Spleen (tissue), 7 donors: ENCODE measurements at regions not wholly inside any gene's neighbourhood (a gene's known extent, or its start where the extent isn't known, plus 50 kb on each side); places are given as distances from the start of the nearest gene placed in this dataset.

Experiments used
- CTCF ChIP-seq, 11 experiments: fragments of 200-600 bp in 7 of 11; fragments of 450-650 bp in 4 of 11; sonication (generic) in 4 of 11; IDR thresholded peaks in 8 of 11; conservative IDR thresholded peaks in 3 of 11; 1 replicate in 7 of 11; 2 replicates in 4 of 11; pipeline versions ENCODE4 v1.4.0 to v1.8.0; 2016 to 2021; ENCODE audit warnings: antibody characterized with exemption in 11 of 11, inconsistent platforms in 4 of 11, mild to moderate bottlenecking in 1 of 11
- POLR2A ChIP-seq, 3 donors: fragments of 450-650 bp; IDR thresholded peaks; one replicate each; pipeline ENCODE4 v1.5.1; 2017; ENCODE audit warnings: antibody characterized with exemption in 3 of 3, mild to moderate bottlenecking in 1 of 3
- POLR2AphosphoS5 ChIP-seq, 3 donors: sonication (generic); formaldehyde crosslinking; IDR thresholded peaks; one replicate each; pipeline ENCODE4 v1.5.1; 2017; ENCODE audit warnings: antibody characterized with exemption in 3 of 3
- donor health status: DM: no; HTN: no; CAD: no; lungs with moderate emphysema.
- donor health status: DM: no; HTN: no; CAD: no.
- donor health status: DM: no; HTN: no; CAD: no.

- TF ChIP-seq POLR2A (IDR thresholded peaks at IDR 0.05) (no peak), CTCF (IDR thresholded peaks at IDR 0.05 in 8 of 11, conservative IDR thresholded peaks at IDR 0.05 in 3 of 11) (no peak), POLR2AphosphoS5 (IDR thresholded peaks at IDR 0.05) (no peak)
These were observed 483.7 kb downstream of the TAF11L14 start for GRCh38 chr5:18117968-18118367.
